Stimulated activated CD4-positive, alpha-beta T cell treated with anti-CD3 and anti-CD28 coated beads, Interleukin-12 subunit alpha, Interleukin-12 subunit beta, amount 100 ng/mL, for 24 hours (primary cell): ENCODE measurements at regions not wholly inside any gene's neighbourhood (a gene's known extent, or its start where the extent isn't known, plus 50 kb on each side); places are given as distances from the start of the nearest gene placed in this dataset.

ENCODE experiments used
- DNase-seq, 2 experiments: peaks; one replicate each; pipeline ENCODE4 v3.0.0-alpha.2; 2020; ENCODE audit warnings: low read depth in 2 of 2

- no peak for DNase-seq
These were observed 486.1 kb upstream of the COBL start for GRCh38 chr7:51802718-51803117.

GRCh38 chr7:51797371-51797770 lies 480.8 kb upstream of the COBL start:
- no peak for DNase-seq

- no peak for DNase-seq
These were observed 476.2 kb upstream of the COBL start for GRCh38 chr7:51792796-51793195.

GRCh38 chr7:51789489-51789888 lies 472.9 kb upstream of the COBL start:
- DNase-seq = no peak

GRCh38 chr7:51786284-51786683 lies 469.7 kb upstream of the COBL start:
- no peak for DNase-seq

GRCh38 chr7:51785876-51786275 lies 469.3 kb upstream of the COBL start:
- DNase-seq = no peak

GRCh38 chr7:51785171-51785570 lies 468.6 kb upstream of the COBL start:
- DNase-seq = no peak

- no peak for DNase-seq
These were observed 466.6 kb upstream of the COBL start for GRCh38 chr7:51783241-51783640.

- DNase-seq = no peak
These were observed 461.5 kb upstream of the COBL start for GRCh38 chr7:51778121-51778520.

GRCh38 chr7:51774178-51774577 lies 457.6 kb upstream of the COBL start:
- DNase-seq = no peak

GRCh38 chr7:51772190-51772589 lies 455.6 kb upstream of the COBL start:
- DNase-seq = no peak

GRCh38 chr7:51764976-51765375 lies 448.4 kb upstream of the COBL start:
- no peak for DNase-seq

GRCh38 chr7:51759985-51760384 lies 443.4 kb upstream of the COBL start:
- no peak for DNase-seq

- no peak for DNase-seq
These were observed 441.4 kb upstream of the COBL start for GRCh38 chr7:51757960-51758359.

GRCh38 chr7:51732951-51733350 lies 416.3 kb upstream of the COBL start:
- no peak for DNase-seq

GRCh38 chr7:51732116-51732515 lies 415.5 kb upstream of the COBL start:
- DNase-seq = no peak

- DNase-seq = no peak
These were observed 414.5 kb upstream of the COBL start for GRCh38 chr7:51731075-51731474.

- no peak for DNase-seq
These were observed 410.8 kb upstream of the COBL start for GRCh38 chr7:51727441-51727840.

GRCh38 chr7:51706851-51707250 lies 390.2 kb upstream of the COBL start:
- no peak for DNase-seq

- DNase-seq = no peak
These were observed 389.1 kb upstream of the COBL start for GRCh38 chr7:51705701-51706100.

GRCh38 chr7:51702673-51703072 lies 386.1 kb upstream of the COBL start:
- DNase-seq = no peak

GRCh38 chr7:51701935-51702334 lies 385.3 kb upstream of the COBL start:
- DNase-seq = no peak

GRCh38 chr7:51700593-51701215 lies 384.1 kb upstream of the COBL start:
- DNase-seq = no peak

- DNase-seq = no peak
These were observed 376.6 kb upstream of the COBL start for GRCh38 chr7:51693258-51693657.
